Esophagus muscularis mucosa (tissue), 3 donors: ENCODE measurements at regions not wholly inside any gene's neighbourhood (a gene's known extent, or its start where the extent isn't known, plus 50 kb on each side); places are given as distances from the start of the nearest gene placed in this dataset.

ENCODE experiments used
- CTCF ChIP-seq, 3 experiments: fragments of 200-600 bp in 2 of 3; fragments of 450-650 bp in 1 of 3; sonication (generic) in 2 of 3; IDR thresholded peaks; one replicate each; pipeline ENCODE4 v1.5.1; 2017 to 2019; ENCODE audit warnings: antibody characterized with exemption in 3 of 3, mild to moderate bottlenecking in 2 of 3, moderate library complexity in 1 of 3
- POLR2A ChIP-seq: fragments of 450-650 bp; IDR thresholded peaks from one replicate; pipeline ENCODE4 v1.6.1; 2017; ENCODE audit warnings: antibody characterized with exemption, moderate library complexity, mild to moderate bottlenecking, low read depth

- TF ChIP-seq CTCF (IDR thresholded peaks at IDR 0.05) = no peak
- TF ChIP-seq POLR2A = no peak
Observed at GRCh38 chr17:69914520-69914919, 160.5 kb upstream of the KCNJ16 start.
